ENCODE measurements at regions not wholly inside any gene's neighbourhood (a gene's known extent, or its start where the extent isn't known, plus 50 kb on each side); places are given as distances from the start of the nearest gene placed in this dataset.

DNA sequence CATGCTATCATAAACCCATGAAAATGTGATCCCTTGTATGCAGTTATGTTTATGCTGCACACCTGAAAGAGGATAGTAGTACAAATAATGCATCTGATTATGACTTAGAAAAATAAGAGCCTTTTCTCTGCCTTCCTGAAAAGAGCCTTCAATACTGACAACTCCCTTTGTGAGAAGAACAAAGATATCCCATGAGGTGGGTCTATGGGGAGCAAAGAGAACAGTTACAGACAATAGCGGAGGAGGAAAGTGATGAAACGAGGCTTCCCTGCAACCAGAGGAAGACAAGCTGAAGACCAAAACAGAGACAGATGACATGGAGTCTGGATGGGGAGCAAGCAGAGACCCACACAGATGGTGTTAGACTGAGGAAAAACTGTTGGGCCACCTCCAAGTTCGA is 598.3 kb upstream of the PLXNA2 start (continued):
- TF ChIP-seq, protein P1, sequence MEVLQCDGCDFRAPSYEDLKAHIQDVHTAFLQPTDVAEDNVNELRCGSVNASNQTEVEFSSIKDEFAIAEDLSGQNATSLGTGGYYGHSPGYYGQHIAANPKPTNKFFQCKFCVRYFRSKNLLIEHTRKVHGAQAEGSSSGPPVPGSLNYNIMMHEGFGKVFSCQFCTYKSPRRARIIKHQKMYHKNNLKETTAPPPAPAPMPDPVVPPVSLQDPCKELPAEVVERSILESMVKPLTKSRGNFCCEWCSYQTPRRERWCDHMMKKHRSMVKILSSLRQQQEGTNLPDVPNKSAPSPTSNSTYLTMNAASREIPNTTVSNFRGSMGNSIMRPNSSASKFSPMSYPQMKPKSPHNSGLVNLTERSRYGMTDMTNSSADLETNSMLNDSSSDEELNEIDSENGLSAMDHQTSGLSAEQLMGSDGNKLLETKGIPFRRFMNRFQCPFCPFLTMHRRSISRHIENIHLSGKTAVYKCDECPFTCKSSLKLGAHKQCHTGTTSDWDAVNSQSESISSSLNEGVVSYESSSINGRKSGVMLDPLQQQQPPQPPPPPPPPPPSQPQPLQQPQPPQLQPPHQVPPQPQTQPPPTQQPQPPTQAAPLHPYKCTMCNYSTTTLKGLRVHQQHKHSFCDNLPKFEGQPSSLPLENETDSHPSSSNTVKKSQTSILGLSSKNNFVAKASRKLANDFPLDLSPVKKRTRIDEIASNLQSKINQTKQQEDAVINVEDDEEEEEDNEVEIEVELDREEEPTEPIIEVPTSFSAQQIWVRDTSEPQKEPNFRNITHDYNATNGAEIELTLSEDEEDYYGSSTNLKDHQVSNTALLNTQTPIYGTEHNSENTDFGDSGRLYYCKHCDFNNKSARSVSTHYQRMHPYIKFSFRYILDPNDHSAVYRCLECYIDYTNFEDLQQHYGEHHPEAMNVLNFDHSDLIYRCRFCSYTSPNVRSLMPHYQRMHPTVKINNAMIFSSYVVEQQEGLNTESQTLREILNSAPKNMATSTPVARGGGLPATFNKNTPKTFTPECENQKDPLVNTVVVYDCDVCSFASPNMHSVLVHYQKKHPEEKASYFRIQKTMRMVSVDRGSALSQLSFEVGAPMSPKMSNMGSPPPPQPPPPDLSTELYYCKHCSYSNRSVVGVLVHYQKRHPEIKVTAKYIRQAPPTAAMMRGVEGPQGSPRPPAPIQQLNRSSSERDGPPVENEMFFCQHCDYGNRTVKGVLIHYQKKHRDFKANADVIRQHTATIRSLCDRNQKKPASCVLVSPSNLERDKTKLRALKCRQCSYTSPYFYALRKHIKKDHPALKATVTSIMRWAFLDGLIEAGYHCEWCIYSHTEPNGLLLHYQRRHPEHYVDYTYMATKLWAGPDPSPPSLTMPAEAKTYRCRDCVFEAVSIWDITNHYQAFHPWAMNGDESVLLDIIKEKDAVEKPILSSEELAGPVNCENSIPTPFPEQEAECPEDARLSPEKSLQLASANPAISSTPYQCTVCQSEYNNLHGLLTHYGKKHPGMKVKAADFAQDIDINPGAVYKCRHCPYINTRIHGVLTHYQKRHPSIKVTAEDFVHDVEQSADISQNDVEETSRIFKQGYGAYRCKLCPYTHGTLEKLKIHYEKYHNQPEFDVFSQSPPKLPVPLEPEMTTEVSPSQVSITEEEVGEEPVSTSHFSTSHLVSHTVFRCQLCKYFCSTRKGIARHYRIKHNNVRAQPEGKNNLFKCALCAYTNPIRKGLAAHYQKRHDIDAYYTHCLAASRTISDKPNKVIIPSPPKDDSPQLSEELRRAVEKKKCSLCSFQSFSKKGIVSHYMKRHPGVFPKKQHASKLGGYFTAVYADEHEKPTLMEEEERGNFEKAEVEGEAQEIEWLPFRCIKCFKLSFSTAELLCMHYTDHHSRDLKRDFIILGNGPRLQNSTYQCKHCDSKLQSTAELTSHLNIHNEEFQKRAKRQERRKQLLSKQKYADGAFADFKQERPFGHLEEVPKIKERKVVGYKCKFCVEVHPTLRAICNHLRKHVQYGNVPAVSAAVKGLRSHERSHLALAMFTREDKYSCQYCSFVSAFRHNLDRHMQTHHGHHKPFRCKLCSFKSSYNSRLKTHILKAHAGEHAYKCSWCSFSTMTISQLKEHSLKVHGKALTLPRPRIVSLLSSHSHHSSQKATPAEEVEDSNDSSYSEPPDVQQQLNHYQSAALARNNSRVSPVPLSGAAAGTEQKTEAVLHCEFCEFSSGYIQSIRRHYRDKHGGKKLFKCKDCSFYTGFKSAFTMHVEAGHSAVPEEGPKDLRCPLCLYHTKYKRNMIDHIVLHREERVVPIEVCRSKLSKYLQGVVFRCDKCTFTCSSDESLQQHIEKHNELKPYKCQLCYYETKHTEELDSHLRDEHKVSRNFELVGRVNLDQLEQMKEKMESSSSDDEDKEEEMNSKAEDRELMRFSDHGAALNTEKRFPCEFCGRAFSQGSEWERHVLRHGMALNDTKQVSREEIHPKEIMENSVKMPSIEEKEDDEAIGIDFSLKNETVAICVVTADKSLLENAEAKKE (CRISPR knock-in tag; IDR thresholded peaks at IDR 0.05): no peak
- no peak for TF ChIP-seq EZH2 (IDR thresholded peaks at IDR 0.05; ENCODE audit: low read depth, unreplicated experiment)

GRCh38 chr1:208844158-208844557 is 600.0 kb upstream of the PLXNA2 start:
- no peaks in the 10 kb centered on the region for H3K27me3 ChIP-seq (ENCODE audit: insufficient read depth)
- H3K4me1 ChIP-seq (ENCODE audit: insufficient read depth): no peaks in the 10 kb centered on the region
- no peaks in the 10 kb centered on the region; the same call in 2 of the 3 replicates for H3K4me1 Mint-ChIP-seq
- H3K9me2 ChIP-seq (ENCODE audit: insufficient read depth): peaks cover 13% of the 10 kb centered on the region; the same call in 1 of the 2 replicates
- H3K27ac Mint-ChIP-seq: no peak overlapping the region
- no peaks in the 10 kb centered on the region for H3K27me3 Mint-ChIP-seq (ENCODE audit: insufficient read depth, low read depth, poor library complexity)
- DNase-seq (ENCODE audit: low spot score): no peak
- no peaks in the 10 kb centered on the region for H4K20me1 ChIP-seq (replicated peaks; ENCODE audit: insufficient read depth)
- H3K9me3 Mint-ChIP-seq: no peaks in the 10 kb centered on the region; the same call in 1 of the 3 replicates
- no peaks in the 10 kb centered on the region for H3K79me2 ChIP-seq (replicated peaks; ENCODE audit: insufficient read depth)
- H3K36me3 ChIP-seq (ENCODE audit: insufficient read depth): no peaks in the 10 kb centered on the region
- no peak overlapping the region for H3K27ac ChIP-seq (ENCODE audit: low read depth)
- no peak for ATAC-seq
- no peak overlapping the region for H3K4me2 ChIP-seq
- H3K4me3 ChIP-seq: no peak overlapping the region
- H2AFZ ChIP-seq: no peak overlapping the region
- H3K36me3 Mint-ChIP-seq (ENCODE audit: low read depth): no peaks in the 10 kb centered on the region; the same call in 2 of the 3 replicates
- no peaks in the 10 kb centered on the region for H3F3A ChIP-seq (replicated peaks; ENCODE audit: low read depth)
- H3K4me3 Mint-ChIP-seq: no peak overlapping the region
- TF ChIP-seq, protein P2, sequence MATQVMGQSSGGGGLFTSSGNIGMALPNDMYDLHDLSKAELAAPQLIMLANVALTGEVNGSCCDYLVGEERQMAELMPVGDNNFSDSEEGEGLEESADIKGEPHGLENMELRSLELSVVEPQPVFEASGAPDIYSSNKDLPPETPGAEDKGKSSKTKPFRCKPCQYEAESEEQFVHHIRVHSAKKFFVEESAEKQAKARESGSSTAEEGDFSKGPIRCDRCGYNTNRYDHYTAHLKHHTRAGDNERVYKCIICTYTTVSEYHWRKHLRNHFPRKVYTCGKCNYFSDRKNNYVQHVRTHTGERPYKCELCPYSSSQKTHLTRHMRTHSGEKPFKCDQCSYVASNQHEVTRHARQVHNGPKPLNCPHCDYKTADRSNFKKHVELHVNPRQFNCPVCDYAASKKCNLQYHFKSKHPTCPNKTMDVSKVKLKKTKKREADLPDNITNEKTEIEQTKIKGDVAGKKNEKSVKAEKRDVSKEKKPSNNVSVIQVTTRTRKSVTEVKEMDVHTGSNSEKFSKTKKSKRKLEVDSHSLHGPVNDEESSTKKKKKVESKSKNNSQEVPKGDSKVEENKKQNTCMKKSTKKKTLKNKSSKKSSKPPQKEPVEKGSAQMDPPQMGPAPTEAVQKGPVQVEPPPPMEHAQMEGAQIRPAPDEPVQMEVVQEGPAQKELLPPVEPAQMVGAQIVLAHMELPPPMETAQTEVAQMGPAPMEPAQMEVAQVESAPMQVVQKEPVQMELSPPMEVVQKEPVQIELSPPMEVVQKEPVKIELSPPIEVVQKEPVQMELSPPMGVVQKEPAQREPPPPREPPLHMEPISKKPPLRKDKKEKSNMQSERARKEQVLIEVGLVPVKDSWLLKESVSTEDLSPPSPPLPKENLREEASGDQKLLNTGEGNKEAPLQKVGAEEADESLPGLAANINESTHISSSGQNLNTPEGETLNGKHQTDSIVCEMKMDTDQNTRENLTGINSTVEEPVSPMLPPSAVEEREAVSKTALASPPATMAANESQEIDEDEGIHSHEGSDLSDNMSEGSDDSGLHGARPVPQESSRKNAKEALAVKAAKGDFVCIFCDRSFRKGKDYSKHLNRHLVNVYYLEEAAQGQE (IDR thresholded peaks at IDR 0.05; ENCODE audit: unreplicated experiment): no peak
- TF ChIP-seq STAT1 (IDR thresholded peaks at IDR 0.05; ENCODE audit: unreplicated experiment) (no peak), EZH2 (IDR thresholded peaks at IDR 0.05; ENCODE audit: low read depth, unreplicated experiment) (no peak), ETS1 (IDR thresholded peaks at IDR 0.05) (no peak), ZNF331 (CRISPR knock-in tag; IDR thresholded peaks at IDR 0.05; ENCODE audit: low read depth) (no peak), CREB1 (CRISPR knock-in tag; IDR thresholded peaks at IDR 0.05; ENCODE audit: low read depth) (no peak), EZH2phosphoT487 (IDR thresholded peaks at IDR 0.05; ENCODE audit: unreplicated experiment) (no peak), NANOG (IDR thresholded peaks at IDR 0.05; ENCODE audit: borderline replicate concordance) (no peak), JUNB (IDR thresholded peaks at IDR 0.05; ENCODE audit: unreplicated experiment) (no peak), POLR2AphosphoS5 (IDR thresholded peaks at IDR 0.05; ENCODE audit: low read depth) (no peak)

Data from GM23338 (cell line).